Stomach (tissue), 4 donors: ENCODE measurements at regions not wholly inside any gene's neighbourhood (a gene's known extent, or its start where the extent isn't known, plus 50 kb on each side); places are given as distances from the start of the nearest gene placed in this dataset.

Experiments used
- EP300 ChIP-seq: sonication (generic); formaldehyde crosslinking; IDR thresholded peaks from one replicate; pipeline ENCODE4 v1.6.1; 2017; ENCODE audit warnings: antibody characterized with exemption
- POLR2A ChIP-seq, 4 donors: fragments of 450-650 bp; IDR thresholded peaks; one replicate each; pipeline ENCODE4 v1.6.1; 2016; ENCODE audit warnings: antibody characterized with exemption in 4 of 4, control low read depth in 2 of 4, mild to moderate bottlenecking in 1 of 4, moderate library complexity in 1 of 4
- TF ChIP-seq, protein P1 (sequence below), 7 experiments: fragments of 450-650 bp in 4 of 7; fragments of 200-600 bp in 3 of 7; sonication (generic) in 3 of 7; IDR thresholded peaks; one replicate each; pipeline ENCODE4 v1.5.1; 2016 to 2019; ENCODE audit warnings: antibody characterized with exemption in 7 of 7, control low read depth in 2 of 7, mild to moderate bottlenecking in 1 of 7

GRCh38 chr14:86787717-86788116 is 1205.3 kb downstream of the GALC start:
- TF ChIP-seq, protein P1, sequence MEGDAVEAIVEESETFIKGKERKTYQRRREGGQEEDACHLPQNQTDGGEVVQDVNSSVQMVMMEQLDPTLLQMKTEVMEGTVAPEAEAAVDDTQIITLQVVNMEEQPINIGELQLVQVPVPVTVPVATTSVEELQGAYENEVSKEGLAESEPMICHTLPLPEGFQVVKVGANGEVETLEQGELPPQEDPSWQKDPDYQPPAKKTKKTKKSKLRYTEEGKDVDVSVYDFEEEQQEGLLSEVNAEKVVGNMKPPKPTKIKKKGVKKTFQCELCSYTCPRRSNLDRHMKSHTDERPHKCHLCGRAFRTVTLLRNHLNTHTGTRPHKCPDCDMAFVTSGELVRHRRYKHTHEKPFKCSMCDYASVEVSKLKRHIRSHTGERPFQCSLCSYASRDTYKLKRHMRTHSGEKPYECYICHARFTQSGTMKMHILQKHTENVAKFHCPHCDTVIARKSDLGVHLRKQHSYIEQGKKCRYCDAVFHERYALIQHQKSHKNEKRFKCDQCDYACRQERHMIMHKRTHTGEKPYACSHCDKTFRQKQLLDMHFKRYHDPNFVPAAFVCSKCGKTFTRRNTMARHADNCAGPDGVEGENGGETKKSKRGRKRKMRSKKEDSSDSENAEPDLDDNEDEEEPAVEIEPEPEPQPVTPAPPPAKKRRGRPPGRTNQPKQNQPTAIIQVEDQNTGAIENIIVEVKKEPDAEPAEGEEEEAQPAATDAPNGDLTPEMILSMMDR (IDR thresholded peaks at IDR 0.05), result no peak
- no peak for TF ChIP-seq EP300
- no peak for TF ChIP-seq POLR2A (IDR thresholded peaks at IDR 0.05)
